HepG2 (cell line): ENCODE measurements at regions not wholly inside any gene's neighbourhood (a gene's known extent, or its start where the extent isn't known, plus 50 kb on each side); places are given as distances from the start of the nearest gene placed in this dataset.
"Not testable (repeated sequence)": the region's sequence is repeated elsewhere in the genome, so short reads cannot be mapped to it uniquely, and the experiment has no call there.

Source experiments
- ATAC-seq: fragments of 200-7000 bp; cut with Tn5 transposase; 3 replicates; pipeline ENCODE4 v1.9.1; 2020; ENCODE audit warnings: mild to moderate bottlenecking, moderate library complexity
- BruUV-seq: library from RNA; stranded (reverse); fragments of 400-500 nt; replicated peaks from 2 replicates; lab custom pipeline; 2021; lab: Mats Ljungman, UMichigan
- CTCF ChIA-PET: fragments of 300-600 bp; formaldehyde crosslinking; extraction: SDS; loops from one replicate; lab custom pipeline; 2021; ENCODE audit warnings: low total read pairs, inconsistent platforms, low intra/inter-chr PET ratio; lab: Yijun Ruan, JAX
- POLR2A ChIA-PET: fragments of 350-600 bp; sonication (Branson Sonifier 250); formaldehyde crosslinking; loops from one replicate; lab custom pipeline; 2020; ENCODE audit warnings: antibody characterized with exemption, inconsistent platforms; lab: Yijun Ruan, JAX
- DNase-seq: peaks from one replicate; pipeline ENCODE4 v3.0.0-alpha.2; 2015; ENCODE audit warnings: low spot score
- FAIRE-seq: peaks from 3 replicates; lab custom pipeline; 2011; peaks lifted over from hg19 to GRCh38; lab: Jason Lieb, UNC
- H2AFZ ChIP-seq: one replicate; pipeline ENCODE4 v1.6.1; 2011; ENCODE audit warnings: low read length, inconsistent platforms
- H3K27ac ChIP-seq: fragments of 300-600 bp; 3 replicates; pipeline ENCODE4 v1.8.0; 2011; ENCODE audit warnings: mixed run types, mild to moderate bottlenecking, mixed read lengths, low read length, inconsistent platforms; ENCODE audit not compliant: insufficient read depth; ENCODE audit errors: extremely low read length
- H3K27me3 ChIP-seq, 2 experiments: fragments of 200-600 bp in 1 of 2; 2 replicates in 1 of 2; 3 replicates in 1 of 2; pipeline versions ENCODE4 v1.6.0 to v1.8.0; 2011; ENCODE audit warnings: low read length in 2 of 2, mild to moderate bottlenecking in 2 of 2, moderate library complexity in 2 of 2, inconsistent platforms in 1 of 2; ENCODE audit not compliant: insufficient read depth in 2 of 2, control insufficient read depth in 1 of 2
- H3K36me3 ChIP-seq, 2 experiments: fragments of 200-600 bp in 1 of 2; replicated peaks in 1 of 2; 2 replicates in 1 of 2; 3 replicates in 1 of 2; pipeline versions ENCODE4 v1.5.1 to v1.8.0; 2011; ENCODE audit warnings: low read length in 2 of 2, inconsistent platforms in 1 of 2; ENCODE audit not compliant: insufficient read depth in 2 of 2, control insufficient read depth in 1 of 2
- H3K4me1 ChIP-seq: 2 replicates; pipeline ENCODE4 v1.5.1; 2012; ENCODE audit warnings: low read length, inconsistent platforms; ENCODE audit not compliant: insufficient read depth
- H3K4me2 ChIP-seq: 2 replicates; pipeline ENCODE4 v1.6.0; 2011; ENCODE audit warnings: low read depth, low read length, inconsistent platforms
- H3K4me3 ChIP-seq, 3 experiments: fragments of 200-600 bp in 1 of 3; sonication (generic), shearing (Covaris generic) in 1 of 3; replicated peaks in 1 of 3; 2 replicates each; pipeline ENCODE4 v1.5.1; 2011 to 2016; ENCODE audit warnings: low read length in 3 of 3, inconsistent platforms in 2 of 3, low read depth in 2 of 3, mild to moderate bottlenecking in 2 of 3, control low read depth in 1 of 3, mixed read lengths in 1 of 3; ENCODE audit not compliant: insufficient read depth in 1 of 3
- H3K79me2 ChIP-seq: one replicate; pipeline ENCODE4 v1.6.1; 2011; ENCODE audit warnings: low read length, inconsistent platforms; ENCODE audit not compliant: insufficient read depth
- H3K9ac ChIP-seq: 2 replicates; pipeline ENCODE4 v1.6.0; 2011; ENCODE audit warnings: mild to moderate bottlenecking, low read depth, low read length, inconsistent platforms; ENCODE audit not compliant: insufficient read depth
- H3K9me3 ChIP-seq: 2 replicates; pipeline ENCODE4 v1.5.1; 2012; ENCODE audit warnings: mild to moderate bottlenecking, low read length
- H4K20me1 ChIP-seq: 2 replicates; pipeline ENCODE4 v1.6.0; 2011; ENCODE audit warnings: inconsistent platforms, mild to moderate bottlenecking, low read length, moderate library complexity; ENCODE audit not compliant: insufficient read depth
- HMG20B ChIP-seq: conservative IDR thresholded peaks from 2 replicates; pipeline ENCODE4 v1.6.1; 2016; ENCODE audit warnings: missing genetic modification reagents, missing compliant biosample characterization
- MAFF ChIP-seq: IDR thresholded peaks from 2 replicates; pipeline ENCODE4 v1.6.1; 2011; ENCODE audit warnings: low read depth, low read length, improper control_type of control experiment
- MAFK ChIP-seq, 2 experiments: IDR thresholded peaks in 1 of 2; conservative IDR thresholded peaks in 1 of 2; 2 replicates each; pipeline ENCODE4 v1.6.1; 2011; ENCODE audit warnings: improper control_type of control experiment in 2 of 2, low read length in 2 of 2
- WGBS: methylation state at CpG from one replicate; pipeline ENCODE4 v1.1.6; 2017; ENCODE audit warnings: low lambda C conversion rate; 5-methylcytosine and 5-hydroxymethylcytosine counted together
- in situ Hi-C: cut with HindIII; loops from 2 replicates; pipeline ENCODE4 v1.10.0; 2017; ENCODE audit warnings: low pct_unique_long_range_greater_than_20kb; ENCODE audit not compliant: extremely low pct_ligation_motif_present
- intact Hi-C: fragments of 100-400 bp; cut with micrococcal nuclease; formaldehyde crosslinking; loops from one replicate; pipeline ENCODE4 v1.10.0; 2022; ENCODE audit not compliant: unreplicated experiment

- H3K4me3 ChIP-seq, result no peak overlapping the region
- H3K9me3 ChIP-seq, result peaks cover 82% of the 10 kb centered on the region
- FAIRE-seq (no peak), DNase-seq (no peak), ATAC-seq (no peak)
- no peaks in the 10 kb centered on the region for H4K20me1 ChIP-seq
- CTCF ChIA-PET, result no interaction called here
- H3K9ac ChIP-seq, result no peak overlapping the region
- intact Hi-C loops (no loop called here), in situ Hi-C loops (no loop called here)
- TF ChIP-seq MAFF (peak; percentile 56; the same call in 1 of the 2 replicates), MAFK (conservative IDR thresholded peaks at IDR 0.05 in 1 of 2, IDR thresholded peaks at IDR 0.05 in 1 of 2; ENCODE audit: low read length in 2 of 2) (peak; percentile 41 to 67; a peak in 3 of 4 replicates), HMG20B (CRISPR knock-in tag) (no peak)
- H3K4me2 ChIP-seq, result no peak overlapping the region
- H3K79me2 ChIP-seq, result no peaks in the 10 kb centered on the region
- H3K4me1 ChIP-seq, result no peaks in the 10 kb centered on the region
- no peak overlapping the region for H3K27ac ChIP-seq
- no peaks in the 10 kb centered on the region for H3K36me3 ChIP-seq
- no peak overlapping the region for H2AFZ ChIP-seq
- H3K27me3 ChIP-seq, result no peaks in the 10 kb centered on the region; a peak in 1 of 5 replicates
- no TSS peak for BruUV-seq
- POLR2A ChIA-PET, result no interaction called here
Measured at GRCh38 chr2:185014076-185014475, 415.7 kb downstream of the ZNF804A start.

- BruUV-seq, H3K27me3 ChIP-seq, DNase-seq, in situ Hi-C loops, H3K36me3 ChIP-seq, H3K79me2 ChIP-seq, H3K9ac ChIP-seq, FAIRE-seq, H2AFZ ChIP-seq, H3K4me2 ChIP-seq, H4K20me1 ChIP-seq, POLR2A ChIA-PET, CTCF ChIA-PET, ATAC-seq, intact Hi-C loops, H3K27ac ChIP-seq, H3K4me3 ChIP-seq, H3K4me1 ChIP-seq: not testable (repeated sequence)
- WGBS, result under 1% methylated on average over 3 of the region's 3 CpGs
- H3K9me3 ChIP-seq, result peaks cover 52% of the 10 kb centered on the region
Measured at GRCh38 chr2:185025891-185026290, 427.6 kb downstream of the ZNF804A start.
